ENCODE measurements at regions not wholly inside any gene's neighbourhood (a gene's known extent, or its start where the extent isn't known, plus 50 kb on each side); places are given as distances from the start of the nearest gene placed in this dataset.

DNA sequence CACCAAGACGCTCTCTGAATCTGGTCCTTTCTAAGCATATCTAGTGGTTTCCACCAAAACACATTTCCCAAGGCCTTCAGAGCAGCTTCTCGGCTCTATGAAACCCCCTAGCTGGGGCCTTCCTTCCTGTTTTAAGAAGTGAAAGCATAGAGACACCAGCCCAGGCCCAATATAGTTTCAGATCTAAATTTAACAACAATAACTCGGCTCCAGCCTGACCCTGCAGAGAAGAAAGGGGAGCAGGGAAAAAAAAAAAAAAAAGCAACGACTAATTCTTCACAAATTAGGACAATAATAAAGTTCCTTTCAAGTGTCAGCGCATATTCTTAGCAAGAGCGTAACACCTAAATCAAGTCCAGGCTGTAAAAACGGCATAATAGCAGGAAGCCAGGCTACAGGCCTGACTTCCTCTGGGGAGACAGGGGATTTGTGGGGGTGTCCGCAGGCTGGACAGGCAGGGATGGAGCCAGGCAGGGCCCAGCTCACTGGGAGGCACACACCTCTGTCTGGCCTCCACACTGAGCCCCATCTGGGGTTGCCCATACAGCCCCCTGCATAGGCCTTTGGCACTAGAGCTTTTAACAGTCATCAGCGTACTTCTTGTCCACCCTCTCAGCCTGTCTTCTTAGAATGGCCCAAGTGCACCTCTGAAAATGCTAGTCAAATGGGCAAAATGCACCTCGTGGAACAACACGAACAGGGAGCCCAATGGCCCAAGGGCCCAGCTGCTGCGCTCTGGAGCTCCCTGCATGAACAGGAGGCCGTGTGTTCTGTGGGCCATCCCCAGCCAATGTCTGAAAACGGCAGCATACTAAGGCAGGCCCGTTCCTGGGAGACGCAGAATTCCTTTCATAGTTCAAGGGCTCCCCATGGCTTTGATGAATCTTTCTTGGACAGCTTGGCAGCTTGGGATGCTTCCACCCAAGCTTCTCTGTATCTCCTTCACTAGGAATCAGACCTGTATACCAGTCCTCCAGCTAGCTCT lies 772.9 kb downstream of the MED13L start:
- TF ChIP-seq CTCF (IDR thresholded peaks at IDR 0.05) (no peak), EZH2phosphoT487 (IDR thresholded peaks at IDR 0.05; ENCODE audit: borderline replicate concordance, low read depth) (no peak), NRF1 (IDR thresholded peaks at IDR 0.05; ENCODE audit: low read depth, low read length) (no peak), GABPA (IDR thresholded peaks at IDR 0.05; ENCODE audit: low read depth) (no peak), RXRA (IDR thresholded peaks at IDR 0.05; ENCODE audit: borderline replicate concordance, low read depth) (no peak)
- TF ChIP-seq, protein P1, sequence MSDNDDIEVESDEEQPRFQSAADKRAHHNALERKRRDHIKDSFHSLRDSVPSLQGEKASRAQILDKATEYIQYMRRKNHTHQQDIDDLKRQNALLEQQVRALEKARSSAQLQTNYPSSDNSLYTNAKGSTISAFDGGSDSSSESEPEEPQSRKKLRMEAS (IDR thresholded peaks at IDR 0.05; ENCODE audit: low read depth): no peak
- TF ChIP-seq, protein P2, sequence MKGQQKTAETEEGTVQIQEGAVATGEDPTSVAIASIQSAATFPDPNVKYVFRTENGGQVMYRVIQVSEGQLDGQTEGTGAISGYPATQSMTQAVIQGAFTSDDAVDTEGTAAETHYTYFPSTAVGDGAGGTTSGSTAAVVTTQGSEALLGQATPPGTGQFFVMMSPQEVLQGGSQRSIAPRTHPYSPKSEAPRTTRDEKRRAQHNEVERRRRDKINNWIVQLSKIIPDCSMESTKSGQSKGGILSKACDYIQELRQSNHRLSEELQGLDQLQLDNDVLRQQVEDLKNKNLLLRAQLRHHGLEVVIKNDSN (IDR thresholded peaks at IDR 0.05; ENCODE audit: borderline replicate concordance, low read depth): no peak

Measured in SK-N-SH (cell line).